ENCODE measurements at regions not wholly inside any gene's neighbourhood (a gene's known extent, or its start where the extent isn't known, plus 50 kb on each side); places are given as distances from the start of the nearest gene placed in this dataset.

DNA sequence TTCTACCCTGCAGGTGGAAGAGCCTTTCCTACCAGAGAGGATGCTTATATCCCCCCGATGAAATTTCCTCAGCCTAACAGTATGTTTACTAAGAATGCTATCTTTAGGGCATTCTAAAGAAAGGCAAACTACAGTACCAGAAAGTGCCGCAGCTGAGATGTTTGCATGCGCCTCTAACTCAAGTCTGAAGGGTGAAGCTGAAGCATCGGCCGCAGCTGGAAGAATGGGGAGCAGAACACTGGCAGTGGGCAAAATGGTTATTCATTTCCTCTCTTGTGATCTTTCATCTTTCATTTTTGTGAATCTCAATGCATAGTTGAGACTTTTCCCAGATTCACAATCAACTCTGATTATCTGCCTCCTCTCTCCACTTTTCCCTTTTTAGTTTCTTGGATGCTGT, 648.2 kb upstream of the ZEB2 start:
- TF ChIP-seq, protein P1, sequence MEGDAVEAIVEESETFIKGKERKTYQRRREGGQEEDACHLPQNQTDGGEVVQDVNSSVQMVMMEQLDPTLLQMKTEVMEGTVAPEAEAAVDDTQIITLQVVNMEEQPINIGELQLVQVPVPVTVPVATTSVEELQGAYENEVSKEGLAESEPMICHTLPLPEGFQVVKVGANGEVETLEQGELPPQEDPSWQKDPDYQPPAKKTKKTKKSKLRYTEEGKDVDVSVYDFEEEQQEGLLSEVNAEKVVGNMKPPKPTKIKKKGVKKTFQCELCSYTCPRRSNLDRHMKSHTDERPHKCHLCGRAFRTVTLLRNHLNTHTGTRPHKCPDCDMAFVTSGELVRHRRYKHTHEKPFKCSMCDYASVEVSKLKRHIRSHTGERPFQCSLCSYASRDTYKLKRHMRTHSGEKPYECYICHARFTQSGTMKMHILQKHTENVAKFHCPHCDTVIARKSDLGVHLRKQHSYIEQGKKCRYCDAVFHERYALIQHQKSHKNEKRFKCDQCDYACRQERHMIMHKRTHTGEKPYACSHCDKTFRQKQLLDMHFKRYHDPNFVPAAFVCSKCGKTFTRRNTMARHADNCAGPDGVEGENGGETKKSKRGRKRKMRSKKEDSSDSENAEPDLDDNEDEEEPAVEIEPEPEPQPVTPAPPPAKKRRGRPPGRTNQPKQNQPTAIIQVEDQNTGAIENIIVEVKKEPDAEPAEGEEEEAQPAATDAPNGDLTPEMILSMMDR (IDR thresholded peaks at IDR 0.05): no peak
- no peak for TF ChIP-seq POLR2A (IDR thresholded peaks at IDR 0.05)

Measured in uterus (tissue), 2 donors.